EH (cell line): ENCODE measurements at regions not wholly inside any gene's neighbourhood (a gene's known extent, or its start where the extent isn't known, plus 50 kb on each side); places are given as distances from the start of the nearest gene placed in this dataset.
"Not testable (repeated sequence)": the region's sequence is repeated elsewhere in the genome, so short reads cannot be mapped to it uniquely, and the experiment has no call there.

ENCODE experiments used
- DNase-seq: peaks from one replicate; pipeline ENCODE4 v3.0.0-alpha.2; 2015; ENCODE audit warnings: low read depth

DNA sequence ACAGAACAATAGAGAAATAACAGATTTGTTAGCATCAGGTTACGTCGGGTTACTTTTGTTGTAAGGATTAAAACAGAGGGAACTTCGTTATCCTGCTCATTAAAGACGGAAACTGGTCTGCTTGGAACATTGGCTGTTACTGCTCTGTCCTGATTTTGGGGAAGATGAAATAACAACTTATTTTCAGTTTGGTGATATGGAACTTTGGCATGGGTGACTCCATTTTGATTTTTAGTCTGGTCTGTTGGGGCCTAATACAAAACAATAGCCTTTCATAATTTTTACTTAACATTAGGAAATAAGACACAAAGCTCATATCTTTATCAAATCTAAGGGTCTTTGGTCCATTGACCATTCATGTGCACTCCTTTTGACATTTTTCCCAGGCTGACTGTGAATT lies 220.5 kb upstream of the DUSP10 start:
- no peak for DNase-seq

DNA sequence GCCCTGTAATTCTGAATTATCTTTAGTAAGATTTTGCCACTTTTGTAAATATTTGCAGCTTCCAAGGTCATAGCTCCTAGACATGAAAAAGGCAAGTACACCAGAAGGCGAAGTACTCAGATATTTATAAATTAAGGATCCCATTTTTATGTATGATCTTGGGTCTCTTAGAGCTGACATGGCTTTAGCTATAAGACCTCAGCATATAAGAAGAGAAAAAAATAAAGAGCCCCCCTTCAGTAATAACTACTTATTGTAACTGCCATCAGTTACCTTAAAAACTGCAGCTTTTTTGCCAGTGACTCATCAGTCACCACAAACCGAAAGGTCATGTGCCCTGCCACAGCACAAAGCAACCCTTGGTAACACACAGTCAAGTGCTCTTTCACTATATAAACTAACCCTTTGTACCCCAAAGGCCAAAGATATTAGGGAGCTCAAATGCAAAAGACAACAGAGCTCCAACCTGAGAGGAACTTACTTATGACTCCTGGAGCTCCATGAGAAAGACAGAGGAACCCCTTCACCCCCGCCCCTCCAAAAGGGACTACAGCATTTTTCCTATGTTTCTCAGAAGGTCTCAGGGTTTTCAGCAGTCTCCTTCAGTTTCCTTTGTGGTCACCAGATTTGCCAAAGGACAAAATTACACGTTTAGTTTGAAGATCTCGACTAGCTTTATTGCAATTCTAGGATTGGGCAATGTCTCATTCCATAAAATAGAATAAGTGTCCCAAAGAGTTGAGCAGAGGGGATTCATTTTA lies 219.8 kb upstream of the DUSP10 start:
- peak; percentile 73 for DNase-seq

DNA sequence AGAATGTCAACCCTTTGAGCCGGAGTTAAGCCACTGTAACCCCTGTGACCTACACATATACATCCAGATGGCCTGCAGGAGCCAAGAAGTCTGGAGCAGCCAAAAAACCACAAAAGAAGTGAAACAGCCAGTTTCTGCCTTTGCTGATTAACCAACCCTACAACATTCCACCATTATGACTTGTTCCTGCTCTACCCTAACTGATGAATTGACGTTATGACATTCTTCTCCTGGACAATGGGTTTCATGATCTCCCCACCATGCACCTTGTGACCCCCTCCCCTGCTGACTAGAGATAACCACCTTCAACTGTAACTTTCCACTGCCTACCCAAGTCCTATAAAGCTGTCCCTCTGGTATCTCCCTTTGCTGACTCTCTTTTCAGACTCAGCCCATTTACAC lies 216.3 kb upstream of the DUSP10 start:
- peak; percentile 81 for DNase-seq

DNA sequence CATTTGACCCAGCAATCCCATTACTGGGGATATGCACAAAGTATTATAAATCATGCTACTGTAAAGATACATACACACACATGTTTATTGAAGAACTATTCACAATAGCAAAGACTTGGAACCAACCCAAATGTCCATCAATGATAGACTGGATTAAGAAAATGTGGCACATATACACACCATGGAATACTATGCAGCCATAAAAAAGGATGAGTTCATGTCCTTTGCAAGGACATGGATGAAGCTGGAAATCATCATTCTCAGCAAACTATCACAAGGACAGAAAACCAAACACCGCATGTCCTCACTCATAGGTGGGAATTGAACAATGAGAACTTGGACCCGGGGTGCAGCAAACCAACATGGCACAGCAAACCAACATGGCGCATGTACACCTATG lies 215.5 kb upstream of the DUSP10 start:
- not testable (repeated sequence) for DNase-seq

DNA sequence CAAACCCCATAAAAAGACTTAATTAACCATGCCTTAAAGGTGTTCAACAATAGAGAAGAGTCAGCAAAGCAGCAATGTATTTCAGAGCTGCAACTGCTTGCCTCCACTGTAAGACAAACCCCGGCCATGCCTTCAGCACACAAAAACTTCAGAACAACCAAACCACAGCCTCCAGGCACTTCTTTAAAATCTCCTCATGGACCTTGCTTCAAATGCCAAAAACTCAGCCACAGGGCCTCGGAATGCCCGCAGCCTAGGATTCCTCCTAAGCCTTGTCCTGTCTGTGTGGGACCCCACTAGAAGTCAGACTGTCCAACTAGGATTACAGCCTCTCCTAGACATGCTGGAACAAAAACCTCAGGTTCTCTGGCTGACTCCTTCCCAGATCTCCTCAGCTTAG lies 208.1 kb upstream of the DUSP10 start:
- DNase-seq, result no peak

DNA sequence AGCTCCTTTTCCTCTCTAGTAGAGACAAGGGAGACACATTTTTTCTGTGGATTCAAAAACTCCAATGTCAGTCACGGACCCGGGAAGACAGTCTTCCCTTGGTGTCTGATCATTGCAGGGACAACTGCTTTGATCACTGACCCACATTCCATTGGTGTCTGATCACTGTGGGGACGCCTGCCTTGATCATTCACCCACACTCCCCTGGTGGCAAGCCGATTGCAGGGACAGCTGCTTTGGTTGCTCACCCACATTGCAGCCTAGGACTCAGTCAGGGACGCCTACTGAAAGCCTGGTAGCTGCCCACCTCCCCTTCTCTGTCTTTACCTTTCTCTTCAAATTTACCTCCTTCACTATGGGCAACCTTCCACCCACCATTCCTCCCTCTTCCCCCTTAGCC lies 206.6 kb upstream of the DUSP10 start:
- DNase-seq, result no peak

DNA sequence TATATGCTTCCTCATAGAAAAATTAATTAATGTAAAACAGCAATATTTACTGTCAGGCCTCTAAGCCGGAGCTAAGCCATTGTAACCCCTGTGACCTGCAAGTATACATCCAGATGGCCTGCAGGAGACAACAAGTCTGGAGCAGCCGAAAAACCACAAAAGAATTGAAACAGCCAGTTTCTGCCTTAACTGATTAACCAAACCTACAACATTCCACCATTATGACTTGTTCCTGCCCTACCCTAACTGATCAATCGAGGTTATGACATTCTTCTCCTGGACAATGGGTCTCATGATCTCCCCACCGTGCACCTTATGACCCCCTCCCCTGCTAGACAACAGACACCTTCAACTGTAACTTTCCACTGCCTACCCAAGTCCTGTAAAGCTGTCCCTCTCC lies 205.8 kb upstream of the DUSP10 start:
- DNase-seq, result no peak

DNA sequence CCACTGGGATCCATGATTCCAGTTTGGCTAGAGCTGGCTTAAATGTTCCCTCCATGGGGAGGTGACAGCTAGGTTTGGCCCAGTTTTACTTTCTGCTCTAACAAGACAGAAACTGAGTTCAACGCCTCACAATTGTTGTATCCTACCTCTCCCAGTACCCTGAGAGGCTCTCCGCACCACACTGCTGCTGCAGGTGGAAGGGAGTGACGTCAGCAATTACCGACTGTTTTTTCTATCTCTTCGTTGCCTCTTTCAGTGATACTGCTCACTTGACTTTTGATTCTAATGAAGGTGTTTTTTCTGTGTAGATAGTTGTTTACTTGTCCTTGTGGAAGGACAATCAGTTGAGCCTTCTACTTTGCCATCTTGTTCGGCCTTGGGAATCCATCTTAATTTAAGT lies 204.9 kb upstream of the DUSP10 start:
- DNase-seq, result no peak

DNA sequence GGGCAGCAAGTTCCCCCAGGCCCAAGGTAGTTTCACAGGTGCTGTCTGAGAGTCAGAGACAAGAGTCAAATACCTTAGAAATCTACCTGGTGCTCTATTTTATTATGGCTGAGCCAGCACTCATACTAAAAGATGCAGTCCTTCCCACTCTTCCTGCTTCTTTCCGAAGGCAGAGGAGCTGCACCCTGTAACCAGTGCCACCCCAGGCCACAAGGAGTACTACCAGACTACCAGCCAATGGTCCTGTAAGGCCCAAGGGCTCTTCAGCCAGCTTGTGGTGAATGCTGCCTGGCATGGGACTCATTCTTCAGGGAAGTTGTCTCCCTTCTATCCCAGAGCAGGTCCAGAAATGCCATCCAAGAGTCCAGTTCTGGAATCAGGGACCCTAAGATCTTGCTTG lies 203.8 kb upstream of the DUSP10 start:
- no peak for DNase-seq

DNA sequence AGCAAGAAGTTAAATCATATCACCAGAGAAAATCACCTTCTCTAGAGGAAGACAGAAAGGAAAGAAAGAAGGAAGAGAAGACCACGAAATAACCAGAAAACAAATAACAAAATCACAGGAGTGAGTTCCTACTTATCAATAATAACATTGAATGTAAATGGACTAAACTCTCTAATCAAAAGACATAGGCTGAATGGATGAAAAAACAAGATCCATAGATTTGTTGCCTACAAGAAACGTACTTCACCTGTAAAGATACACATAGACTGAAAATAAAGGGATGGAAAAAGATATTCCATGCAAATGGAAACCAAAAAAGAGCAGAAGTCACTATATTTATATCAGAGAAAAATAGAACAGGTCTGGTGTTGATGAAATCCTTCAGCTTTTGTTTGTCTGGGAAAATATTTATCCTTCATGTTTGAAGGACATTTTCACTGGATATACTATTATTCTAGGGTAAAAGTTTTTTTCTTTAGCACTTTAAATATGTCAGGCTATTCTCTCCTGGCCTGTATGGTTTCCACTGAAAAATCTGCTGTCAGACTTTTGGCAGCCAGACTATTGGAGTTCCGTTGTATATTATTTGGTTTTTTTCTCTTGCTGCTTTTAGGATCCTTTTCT lies 202.5 kb upstream of the DUSP10 start:
- no peak for DNase-seq

DNA sequence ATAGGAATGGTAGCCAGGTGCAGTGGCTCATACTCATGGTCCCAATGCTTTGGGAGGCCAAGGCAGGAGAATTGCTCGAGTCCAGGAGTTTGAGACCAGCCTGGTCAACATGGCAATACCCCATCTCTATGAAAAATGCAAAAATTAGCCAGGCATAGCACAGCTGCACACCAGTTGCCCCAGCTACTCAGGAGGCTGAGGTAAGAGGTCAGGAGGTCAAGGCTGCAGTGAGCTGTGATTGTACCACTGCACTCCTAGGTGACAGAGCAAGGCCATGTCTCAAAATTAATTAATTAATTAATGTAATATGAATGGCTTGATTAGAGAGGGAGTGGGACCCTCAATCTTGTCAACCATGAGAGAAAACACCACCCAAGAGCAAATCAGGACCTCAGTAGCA lies 198.7 kb upstream of the DUSP10 start:
- DNase-seq, result no peak

DNA sequence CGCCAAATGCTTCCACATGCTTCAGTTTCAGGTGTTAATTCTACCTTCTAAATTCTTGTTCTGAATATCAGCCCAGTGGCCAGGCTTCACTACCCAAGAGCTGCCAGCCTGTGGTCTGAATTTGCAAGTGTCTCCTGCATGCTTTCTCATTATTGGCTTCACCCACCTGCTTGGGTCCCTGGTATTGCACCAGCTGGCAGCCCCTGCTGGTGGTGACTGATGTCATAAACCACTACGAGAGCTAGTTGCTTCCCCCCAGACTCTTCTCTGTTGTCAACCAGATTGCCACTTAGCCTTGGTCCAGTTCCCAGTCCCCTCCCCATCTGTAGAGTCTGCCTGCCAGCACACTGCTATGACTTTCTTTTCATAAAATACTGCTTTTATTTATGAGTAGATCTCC lies 197.7 kb upstream of the DUSP10 start:
- DNase-seq, result no peak

DNA sequence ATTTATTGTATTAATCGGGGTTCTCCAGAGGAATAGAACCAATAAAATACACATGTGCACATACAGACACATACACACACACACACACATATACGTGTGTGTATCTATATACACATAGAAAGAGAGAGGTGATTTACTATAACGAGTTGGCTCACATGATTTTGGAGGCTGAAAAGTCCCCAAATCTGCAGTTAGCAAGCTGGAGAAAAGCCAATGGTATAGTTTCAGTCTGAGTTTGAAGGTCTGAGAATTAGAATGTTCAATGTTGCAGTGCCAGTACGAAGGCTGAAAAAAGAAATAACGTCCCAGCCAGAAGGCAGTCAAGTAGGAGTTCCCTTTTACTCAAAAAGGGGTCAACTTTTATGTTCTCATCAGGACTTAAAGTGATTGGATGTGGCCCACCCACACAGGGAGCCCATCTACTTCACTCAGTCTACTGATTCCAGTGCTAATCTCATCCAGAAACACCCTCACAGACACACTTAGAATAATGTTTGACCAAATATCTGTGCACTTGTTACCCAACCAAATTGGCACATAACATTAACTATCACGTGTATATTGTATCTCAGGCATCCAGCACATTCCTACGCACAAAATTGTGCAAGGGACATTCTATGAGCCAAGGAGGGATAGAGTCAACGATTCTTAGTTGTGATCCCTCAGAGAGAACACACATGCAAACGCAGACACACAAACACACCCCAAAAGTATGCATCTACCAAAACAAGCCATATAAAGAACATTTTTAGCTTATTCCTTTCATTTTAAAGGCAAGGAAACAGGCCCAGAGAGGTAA lies 195.5 kb upstream of the DUSP10 start:
- DNase-seq, result no peak

DNA sequence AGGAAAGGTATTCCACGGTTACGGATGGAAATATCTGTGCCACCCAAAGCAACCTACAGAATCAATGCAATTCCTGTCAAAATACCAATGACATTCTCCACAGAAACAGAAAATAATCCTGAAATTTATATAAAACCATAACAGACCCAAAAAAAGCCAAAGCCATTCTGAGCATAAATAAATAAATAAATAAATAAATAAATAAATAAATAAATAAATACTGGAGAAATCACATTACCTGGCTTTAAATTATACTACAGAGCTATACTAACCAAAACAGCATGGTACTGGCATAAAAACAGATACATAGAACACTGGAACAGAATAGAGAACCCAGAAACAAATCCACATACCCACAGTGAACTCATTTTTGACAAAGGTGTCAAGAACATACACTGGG lies 191.9 kb upstream of the DUSP10 start:
- no peak for DNase-seq

DNA sequence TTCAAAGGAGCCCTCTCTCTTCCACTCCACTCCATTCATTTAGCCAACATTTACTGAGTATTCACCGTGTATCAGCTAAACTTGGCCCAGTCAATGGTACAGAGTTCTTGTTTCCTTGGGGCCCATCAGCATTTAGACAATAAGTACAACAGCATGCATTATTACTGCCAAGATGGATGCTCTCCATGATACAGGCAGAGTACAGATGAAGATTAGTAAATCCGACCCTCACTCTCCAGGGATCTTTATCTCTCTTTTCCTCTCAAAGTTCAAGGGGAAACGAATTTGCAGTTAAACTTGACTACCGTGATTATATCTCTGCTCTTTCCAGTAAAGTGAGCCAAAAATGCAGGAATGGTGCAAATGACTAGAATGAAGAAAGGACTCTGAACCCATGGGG lies 184.6 kb upstream of the DUSP10 start:
- no peak for DNase-seq

DNA sequence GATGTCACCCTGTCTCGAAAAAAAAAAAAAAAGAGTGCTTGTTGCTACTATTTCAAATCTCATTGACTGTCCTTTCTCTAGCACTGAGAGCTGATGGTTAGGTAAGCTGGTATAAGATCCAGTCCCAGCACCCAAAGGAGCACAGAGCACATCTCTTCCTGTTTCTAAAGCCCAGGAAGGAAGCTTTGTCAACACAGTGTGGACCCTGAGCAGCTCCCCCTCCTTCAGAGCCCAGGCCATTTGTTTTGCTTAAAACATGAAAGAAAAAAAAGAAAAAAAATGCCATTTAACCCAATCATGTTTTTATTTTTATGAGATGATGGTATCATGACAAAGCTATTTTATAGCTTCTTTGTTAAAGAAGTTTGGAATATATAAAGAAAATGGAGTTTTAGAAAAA lies 184.1 kb upstream of the DUSP10 start:
- DNase-seq, result peak; percentile 55

DNA sequence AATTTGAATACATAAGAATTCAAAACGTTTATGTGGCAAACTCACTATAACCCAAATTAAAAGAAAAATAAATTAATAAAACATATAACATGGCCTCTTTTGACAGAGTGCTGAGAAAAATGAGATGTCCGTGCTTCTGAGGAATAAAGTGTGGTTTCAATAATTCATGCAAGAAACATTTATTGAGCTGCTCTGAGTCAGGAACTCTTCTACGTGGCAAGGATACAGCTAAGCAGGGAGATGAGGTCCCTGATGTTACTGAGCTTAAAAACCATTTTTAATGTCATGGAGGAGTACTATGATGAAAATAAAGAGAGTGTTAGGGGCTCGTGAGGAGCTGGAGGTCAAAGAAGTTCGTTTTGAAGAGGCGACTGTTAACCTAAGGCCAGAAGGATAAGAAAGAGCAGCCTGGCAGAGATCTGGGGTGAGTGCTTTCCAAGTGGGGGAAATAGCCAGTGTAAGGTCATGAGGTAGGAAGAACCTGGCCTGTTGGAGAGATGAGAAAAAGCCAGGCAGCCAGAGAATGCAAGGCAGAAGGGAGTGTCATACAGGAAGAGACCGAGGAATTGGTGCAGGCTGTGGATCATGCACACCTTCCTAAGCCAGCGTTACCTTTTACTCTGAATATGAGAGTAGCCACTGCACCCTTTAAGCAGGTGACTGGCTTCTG lies 182.2 kb upstream of the DUSP10 start:
- peak; percentile 72 for DNase-seq

DNA sequence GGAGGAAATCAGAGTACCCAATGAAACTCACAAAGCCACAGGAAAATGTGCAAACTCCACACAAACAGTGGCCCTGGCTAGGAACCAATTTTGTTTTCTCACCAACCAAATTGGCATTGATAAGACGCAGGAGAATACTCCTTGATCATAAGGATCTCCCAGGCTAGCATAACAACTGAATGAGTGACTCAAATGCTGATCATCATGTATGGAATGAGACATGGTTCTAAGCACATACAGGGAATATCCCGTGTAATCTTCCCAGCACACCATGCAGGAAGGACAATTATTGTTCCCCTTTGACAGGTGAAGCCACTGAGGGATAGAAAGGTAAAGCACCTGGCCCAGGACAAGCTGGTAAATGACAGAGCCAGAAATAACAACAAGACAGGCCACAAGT lies 180.0 kb upstream of the DUSP10 start:
- no peak for DNase-seq

DNA sequence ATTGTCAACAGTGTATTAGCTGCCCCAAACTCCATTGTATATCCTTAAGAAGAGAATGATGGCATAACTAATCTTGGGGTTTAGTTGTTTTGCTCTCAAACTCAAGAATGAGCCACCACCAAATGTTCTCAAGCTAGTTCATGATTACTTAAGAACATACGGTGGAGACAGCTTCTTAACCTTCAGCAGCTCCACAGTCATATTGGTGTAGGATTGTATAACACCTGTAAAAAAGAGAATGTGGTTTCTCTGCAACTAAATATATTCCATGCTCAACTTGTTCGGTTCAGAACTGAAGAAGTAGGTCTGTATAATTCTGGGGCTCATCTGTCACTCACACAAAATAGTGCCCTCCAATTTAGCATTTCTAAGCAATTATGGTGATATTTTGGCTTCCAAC lies 177.9 kb upstream of the DUSP10 start:
- no peak for DNase-seq

DNA sequence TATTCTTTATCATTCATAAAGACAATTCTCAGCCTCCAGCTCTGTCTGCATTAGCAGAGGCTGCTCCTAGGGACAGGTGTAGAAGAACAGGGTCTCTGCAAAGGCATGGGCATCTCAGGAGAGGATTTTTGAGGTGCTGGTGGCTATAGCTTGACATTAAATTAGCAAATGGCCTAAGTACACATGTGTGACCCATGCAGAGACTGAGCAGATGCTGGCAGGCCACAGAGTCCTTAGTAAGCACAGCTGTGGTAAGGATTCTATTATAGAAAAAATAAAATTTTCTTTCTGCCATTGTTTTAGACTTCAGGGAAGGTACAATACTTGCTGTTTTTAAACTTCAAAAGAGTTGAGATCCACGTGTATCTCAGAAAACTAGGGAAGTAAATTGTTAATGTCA lies 177.5 kb upstream of the DUSP10 start:
- no peak for DNase-seq

DNA sequence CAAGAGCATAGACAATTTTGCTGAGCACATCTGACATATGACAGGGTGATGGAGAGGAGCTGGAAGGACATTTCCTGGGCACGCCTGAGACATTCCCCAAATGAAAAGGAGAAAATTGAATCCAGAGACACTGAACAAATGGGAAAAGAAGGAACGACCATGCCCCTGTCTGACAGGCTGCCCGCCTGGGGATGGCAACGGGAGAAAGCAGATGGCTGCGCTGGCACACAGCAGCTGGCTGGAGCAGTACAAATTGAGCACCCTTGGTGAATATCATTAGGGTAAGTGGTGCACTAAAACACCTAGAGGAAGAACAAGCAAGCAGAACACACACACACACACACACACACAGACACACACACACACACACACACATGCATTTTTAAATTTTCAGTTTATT lies 174.3 kb upstream of the DUSP10 start:
- no peak for DNase-seq

DNA sequence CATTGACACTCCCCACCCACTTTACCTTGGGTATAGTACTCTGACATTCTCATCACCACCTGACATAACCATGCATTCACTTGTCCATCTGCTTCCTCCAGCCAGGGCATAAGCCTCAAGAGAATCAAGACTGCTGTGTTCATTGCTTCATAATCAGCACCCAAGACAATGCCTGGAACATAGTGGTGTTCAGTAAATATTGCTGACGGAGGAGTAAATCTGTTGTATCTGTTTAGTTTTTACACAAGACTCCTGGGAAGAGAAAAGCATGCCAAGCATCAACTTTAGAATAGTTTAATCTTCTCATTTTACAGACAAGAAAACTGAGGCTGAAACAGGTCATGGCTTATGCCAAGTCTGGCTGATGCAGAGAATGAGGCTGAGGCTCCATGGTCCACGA lies 173.9 kb upstream of the DUSP10 start:
- DNase-seq, result no peak
